ENCODE measurements at regions not wholly inside any gene's neighbourhood (a gene's known extent, or its start where the extent isn't known, plus 50 kb on each side); places are given as distances from the start of the nearest gene placed in this dataset.
"Not testable (repeated sequence)": the region's sequence is repeated elsewhere in the genome, so short reads cannot be mapped to it uniquely, and the experiment has no call there.

GRCh38 chr5:45062044-45062443 is 253.3 kb downstream of the MRPS30 start:
- no peak for DNase-seq

GRCh38 chr5:45081082-45081481 is 272.3 kb downstream of the MRPS30 start:
- no peak for DNase-seq

DNA sequence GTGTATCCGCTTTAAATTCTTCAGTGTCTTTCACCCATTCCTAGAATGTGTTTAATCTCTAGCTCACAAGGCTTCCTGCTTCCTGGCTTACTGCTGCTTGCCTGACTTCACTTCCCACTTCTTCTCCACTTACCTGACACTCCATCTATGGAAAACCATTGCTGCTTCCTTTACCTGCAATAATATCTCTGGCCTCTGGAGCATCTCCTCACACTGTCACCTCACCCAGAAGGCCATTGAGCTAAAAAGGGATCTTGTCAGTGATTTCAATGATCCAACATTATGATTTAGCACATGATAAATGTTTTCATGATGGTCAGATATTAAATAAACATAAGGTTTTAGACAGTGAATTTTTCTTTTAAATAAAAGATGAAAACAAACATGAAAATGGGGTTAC is 281.1 kb downstream of the MRPS30 start:
- no peak for DNase-seq

- DNase-seq, result no peak
These were observed 284.6 kb downstream of the MRPS30 start for GRCh38 chr5:45093377-45093776.

GRCh38 chr5:45094876-45095440 is 286.2 kb downstream of the MRPS30 start:
- DNase-seq, result no peak

DNA sequence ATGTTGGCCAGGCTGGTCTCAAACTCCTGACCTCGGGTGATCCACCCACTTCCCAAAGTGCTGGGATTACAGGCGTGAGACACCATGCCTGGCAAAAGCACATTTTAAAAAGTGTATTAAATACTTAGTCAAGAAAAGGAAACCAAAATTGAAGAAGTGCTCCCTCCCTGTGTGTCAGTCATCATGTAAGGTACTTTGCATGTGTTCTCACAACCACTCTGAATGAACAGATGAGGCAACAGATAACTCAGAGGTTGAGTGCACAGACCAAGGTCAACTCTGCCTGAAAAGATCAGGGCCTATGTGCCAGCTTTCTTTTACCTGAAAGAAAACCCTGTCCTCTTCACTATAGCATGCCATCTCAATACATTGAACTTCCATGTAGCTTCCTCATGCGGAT is 289.7 kb downstream of the MRPS30 start:
- DNase-seq, result no peak

DNA sequence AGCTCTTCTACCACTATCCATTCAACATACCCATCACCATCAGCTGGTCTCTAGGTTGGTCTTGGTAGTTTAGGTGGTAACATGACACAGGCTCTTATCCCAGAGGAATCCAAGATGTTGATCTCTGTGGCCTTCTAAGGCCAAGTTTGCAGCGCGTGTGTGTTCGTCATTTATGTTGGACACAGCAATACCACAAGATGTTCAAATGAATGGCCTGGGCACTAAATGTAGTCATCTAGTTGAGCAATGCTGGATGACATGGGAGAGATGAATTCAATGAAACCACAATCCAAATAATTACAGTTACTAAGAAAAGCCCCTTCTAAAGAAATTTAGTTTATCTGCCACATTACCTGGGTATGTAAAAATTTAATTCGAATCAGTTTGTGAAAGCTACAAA is 292.4 kb downstream of the MRPS30 start:
- DNase-seq, result no peak

DNA sequence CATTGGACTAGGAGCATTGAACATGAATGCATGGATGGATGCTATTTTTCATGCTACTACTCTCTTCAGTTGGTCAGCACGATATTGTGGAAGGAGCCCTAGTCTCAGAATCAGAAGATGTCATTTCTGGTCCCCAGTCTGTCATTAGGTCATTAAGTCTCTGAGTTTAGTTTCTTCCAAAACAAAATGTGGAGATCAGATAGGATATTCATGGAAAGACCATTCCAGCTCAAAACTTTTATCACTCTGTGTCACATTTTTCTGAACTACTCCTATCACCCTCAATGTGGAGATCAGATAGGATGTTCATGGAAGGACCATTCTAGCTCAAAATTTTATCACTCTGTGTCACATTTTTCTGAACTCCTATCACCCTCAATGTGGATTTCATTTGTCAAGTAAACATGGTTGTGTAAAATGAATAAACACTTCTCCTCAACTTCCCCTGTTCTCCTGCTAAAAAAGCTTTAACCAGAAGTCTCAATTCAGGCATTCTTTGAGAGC is 296.8 kb downstream of the MRPS30 start:
- no peak for DNase-seq

DNA sequence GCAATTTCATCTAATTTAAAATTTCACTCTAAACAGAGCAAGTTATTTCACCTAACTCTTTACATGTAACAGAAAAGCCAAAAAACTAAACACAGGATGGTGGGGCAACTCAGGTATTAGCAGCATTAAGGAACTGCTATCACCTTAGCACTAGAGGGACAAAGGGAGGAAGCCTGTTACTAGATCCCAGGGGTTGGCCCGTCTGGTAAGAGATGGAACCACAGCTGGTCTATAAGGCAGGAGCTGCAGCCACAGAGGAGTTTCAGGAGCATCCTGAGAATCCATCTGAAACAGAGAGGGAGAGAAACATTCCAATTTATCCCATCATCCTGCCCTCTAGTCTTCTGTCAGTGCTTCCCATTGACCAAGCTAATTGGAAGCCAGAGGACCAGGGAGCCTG is 300.3 kb downstream of the MRPS30 start:
- DNase-seq, result no peak

GRCh38 chr5:45109636-45110035 is 300.9 kb downstream of the MRPS30 start:
- DNase-seq, result no peak

GRCh38 chr5:45110399-45110798 is 301.7 kb downstream of the MRPS30 start:
- no peak for DNase-seq

DNA sequence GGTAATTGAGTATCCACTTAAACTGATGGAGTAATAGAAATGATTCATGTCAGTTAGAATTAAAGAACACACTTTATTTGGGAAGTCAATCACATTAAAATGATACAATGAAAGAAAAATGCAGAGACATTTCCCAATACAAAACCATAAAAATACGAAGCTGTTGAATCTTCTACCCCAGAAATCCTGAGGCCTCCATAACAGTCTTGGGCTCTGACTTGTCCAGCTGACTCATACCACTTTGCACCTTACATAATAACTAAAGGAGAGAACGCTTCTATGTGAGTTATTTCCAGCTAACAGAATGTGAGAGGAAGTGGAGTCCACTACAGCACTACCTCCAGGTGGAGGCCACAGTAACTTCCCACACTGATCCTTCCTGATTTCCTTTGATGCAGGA is 305.0 kb downstream of the MRPS30 start:
- no peak for DNase-seq

GRCh38 chr5:45132972-45133371 is 324.2 kb downstream of the MRPS30 start:
- DNase-seq, result no peak

DNA sequence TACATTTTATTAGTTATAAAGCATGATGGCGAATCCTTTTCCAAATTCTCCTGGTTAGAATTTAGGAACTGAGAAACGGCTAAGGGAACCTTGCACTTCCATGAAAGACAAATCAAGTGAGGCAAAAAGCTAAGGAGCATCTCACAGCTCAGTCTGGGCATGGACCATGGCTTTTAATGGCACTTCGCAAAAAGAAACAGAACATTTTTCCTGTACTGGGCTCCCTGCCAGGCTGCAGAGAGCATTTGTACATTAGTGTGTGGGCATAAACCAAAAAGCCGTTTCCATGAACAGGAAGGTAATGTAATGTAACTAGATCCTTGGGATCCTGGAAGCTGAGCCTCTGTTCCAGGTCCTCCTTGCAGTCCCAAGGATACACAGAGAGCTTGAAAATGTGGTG is 354.2 kb downstream of the MRPS30 start:
- no peak for DNase-seq

DNA sequence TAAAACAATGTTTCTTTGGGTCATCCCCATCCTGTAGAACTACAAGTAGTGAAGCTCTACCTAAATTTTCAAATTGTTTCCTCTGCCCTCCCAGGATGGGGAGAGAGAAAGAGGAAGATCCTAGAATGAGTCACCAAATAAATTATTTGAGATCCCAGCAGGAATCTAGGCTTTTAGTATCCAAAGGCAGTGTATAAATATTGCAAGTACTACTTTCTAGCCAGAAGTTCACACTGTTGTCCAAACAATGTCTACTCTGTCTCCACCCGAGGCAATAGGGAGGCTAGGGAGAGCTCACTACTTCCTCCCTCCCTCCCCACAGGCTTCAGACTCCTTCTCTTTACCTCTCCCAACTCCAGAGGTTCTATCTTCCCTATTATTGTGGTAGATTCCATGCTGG is 362.8 kb downstream of the MRPS30 start:
- no peak for DNase-seq

GRCh38 chr5:45172634-45173033 is 363.9 kb downstream of the MRPS30 start:
- DNase-seq, result not testable (repeated sequence)

DNA sequence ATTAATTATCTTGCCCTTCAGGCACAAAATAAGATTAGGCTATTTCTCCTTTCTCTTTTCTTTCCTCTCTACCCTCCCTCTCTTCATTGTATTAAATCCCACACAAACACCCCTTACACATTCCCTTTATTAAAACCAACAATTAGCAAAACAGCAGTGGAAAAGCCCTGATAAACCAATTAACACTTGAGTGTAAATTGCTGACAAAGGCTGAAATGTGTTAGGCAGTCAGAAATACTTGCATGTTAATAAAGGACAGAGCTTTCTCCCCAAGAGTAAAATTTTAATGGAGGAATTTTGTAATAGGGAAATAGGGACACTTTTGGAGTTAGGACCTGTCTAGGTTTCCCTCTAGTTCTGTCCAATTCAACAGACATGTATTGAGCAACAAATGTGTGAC is 370.9 kb downstream of the MRPS30 start:
- DNase-seq, result no peak

GRCh38 chr5:45189042-45189441 is 380.3 kb downstream of the MRPS30 start:
- no peak for DNase-seq

- DNase-seq, result no peak
These were observed 380.7 kb downstream of the MRPS30 start for GRCh38 chr5:45189481-45189880.

GRCh38 chr5:45195026-45195425 is 386.3 kb downstream of the MRPS30 start:
- DNase-seq, result no peak
